GM04504 (cell line): ENCODE measurements at regions not wholly inside any gene's neighbourhood (a gene's known extent, or its start where the extent isn't known, plus 50 kb on each side); places are given as distances from the start of the nearest gene placed in this dataset.
"Not testable (repeated sequence)": the region's sequence is repeated elsewhere in the genome, so short reads cannot be mapped to it uniquely, and the experiment has no call there.

ENCODE experiments used
- DNase-seq: peaks from one replicate; pipeline ENCODE4 v3.0.0-alpha.2; 2012; ENCODE audit warnings: low read depth

DNA sequence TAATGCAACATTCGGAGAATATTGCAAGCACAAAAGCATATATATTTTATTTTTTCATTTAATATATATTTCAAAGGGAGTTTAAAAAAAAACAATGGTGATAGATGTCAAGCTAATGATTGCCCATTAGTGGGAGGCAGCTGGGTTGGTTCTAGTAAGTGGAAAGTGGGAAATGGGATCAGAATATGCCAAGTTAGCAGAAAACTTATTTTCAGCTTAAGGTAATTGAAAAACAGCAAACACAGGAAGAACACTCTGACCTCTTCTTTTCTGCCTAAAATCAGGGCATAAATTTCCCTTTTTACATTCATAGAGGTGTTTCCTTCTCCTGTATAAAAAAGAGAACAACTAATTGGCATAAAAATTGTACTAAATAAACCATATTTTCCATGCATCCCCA lies 535.3 kb upstream of the SYT4 start:
- DNase-seq = no peak

DNA sequence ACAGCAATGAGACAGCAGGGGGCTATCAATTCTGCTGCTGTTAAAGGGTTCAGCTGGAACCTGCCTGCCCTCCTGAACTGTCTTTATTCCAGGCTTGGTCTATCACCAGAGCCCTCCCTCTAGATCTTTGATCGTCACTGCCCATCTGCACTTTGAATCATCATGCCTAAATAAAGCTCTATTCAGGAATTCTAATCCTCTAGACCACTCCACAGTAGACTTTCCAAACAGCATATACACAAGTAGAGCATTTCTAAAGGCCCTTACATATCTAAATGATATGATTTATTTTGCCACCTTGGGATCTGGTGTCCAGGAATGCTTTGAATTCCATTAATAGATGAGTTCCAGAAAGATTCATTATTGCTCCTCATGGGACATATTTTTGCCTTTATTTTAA lies 542.1 kb upstream of the SYT4 start:
- DNase-seq = no peak

- no peak for DNase-seq
Observed at GRCh38 chr18:43819873-43820272, 542.6 kb upstream of the SYT4 start.

- no peak for DNase-seq
Observed at GRCh38 chr18:43825768-43826167, 548.5 kb upstream of the SYT4 start.

GRCh38 chr18:43826215-43826614 lies 548.9 kb upstream of the SYT4 start:
- DNase-seq = no peak

DNA sequence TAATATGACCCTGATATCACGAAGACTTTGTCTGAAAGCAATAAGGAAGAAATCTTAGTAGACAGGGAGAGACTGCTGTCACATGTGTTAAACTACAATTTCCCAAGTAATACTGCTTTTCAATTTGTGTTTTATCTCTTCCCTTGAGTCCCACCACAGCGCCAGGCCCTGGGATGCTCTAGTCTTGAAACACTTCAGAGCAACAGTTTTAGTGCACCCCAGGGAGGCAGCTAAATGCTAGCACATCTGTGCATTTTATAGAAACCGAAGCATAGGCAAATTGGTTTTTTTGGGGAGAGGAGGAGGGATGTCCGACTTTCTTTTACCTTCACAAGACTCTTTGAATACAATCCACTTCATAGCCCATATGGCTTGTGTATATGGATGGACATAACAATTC lies 550.0 kb upstream of the SYT4 start:
- DNase-seq = no peak

GRCh38 chr18:43830303-43830702 lies 553.0 kb upstream of the SYT4 start:
- no peak for DNase-seq

- DNase-seq = no peak
Observed at GRCh38 chr18:43830947-43831346, 553.7 kb upstream of the SYT4 start.

- no peak for DNase-seq
Observed at GRCh38 chr18:43846299-43846698, 569.0 kb upstream of the SYT4 start.

DNA sequence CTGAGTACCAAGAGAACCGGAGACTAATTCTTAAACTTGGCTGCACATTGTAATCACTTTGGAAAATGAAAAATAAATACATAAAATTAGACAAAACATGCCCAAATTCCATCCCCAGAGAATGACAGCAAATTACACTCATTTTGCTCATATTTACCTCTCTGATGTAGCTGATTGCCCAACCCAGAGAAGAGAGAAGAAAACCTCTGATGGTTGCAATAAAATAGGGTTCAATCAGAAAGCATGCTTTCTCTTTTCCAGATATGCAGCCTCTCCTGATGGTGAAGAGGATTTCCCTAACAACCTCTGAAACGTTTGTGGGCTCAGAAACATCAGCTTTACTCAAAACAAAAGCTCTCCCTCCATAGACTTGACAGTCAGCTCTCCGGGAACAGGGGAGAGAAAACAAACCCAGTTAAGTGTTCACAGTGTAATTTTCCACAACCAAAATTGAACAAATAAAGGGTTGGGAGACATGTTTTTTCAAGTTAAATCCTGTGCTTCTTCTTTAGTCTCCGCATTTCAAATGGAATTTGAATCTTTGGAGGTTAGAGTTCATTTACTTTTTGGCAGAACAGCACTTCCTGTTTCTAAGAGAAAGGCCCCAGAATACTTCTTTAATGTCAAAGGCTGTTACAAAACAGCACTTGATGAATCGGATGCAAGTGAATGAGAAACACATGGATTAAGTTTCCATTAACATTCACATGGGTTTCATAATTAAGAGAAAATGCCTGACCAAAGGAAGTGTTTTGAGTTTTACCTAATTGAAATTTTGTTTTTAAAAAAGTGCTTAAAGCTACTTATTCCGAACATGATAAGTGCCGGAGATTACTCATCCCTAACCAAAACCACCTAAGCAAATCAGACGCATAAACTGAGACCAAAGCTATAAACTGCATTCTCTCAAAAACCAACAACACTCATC lies 570.1 kb upstream of the SYT4 start:
- DNase-seq = peak; percentile 23

DNA sequence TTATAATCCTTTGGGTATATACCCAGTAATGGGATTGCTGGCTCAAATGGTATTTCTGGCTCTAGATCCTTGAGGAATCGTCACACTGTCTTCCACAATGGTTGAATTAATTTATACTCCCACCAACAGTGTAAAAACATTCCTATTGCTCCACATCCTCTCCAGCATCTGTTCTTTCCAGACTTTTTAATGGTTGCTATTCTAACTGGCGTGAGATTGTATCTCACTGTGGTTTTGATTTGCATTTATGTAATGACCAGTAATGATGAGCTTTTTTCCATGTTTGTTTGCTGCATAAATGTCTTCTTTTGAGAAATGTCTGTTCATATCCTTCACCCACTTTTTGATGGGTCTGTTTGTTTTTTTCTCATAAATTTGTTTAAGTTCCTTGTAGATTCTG lies 572.5 kb upstream of the SYT4 start:
- DNase-seq = not testable (repeated sequence)

DNA sequence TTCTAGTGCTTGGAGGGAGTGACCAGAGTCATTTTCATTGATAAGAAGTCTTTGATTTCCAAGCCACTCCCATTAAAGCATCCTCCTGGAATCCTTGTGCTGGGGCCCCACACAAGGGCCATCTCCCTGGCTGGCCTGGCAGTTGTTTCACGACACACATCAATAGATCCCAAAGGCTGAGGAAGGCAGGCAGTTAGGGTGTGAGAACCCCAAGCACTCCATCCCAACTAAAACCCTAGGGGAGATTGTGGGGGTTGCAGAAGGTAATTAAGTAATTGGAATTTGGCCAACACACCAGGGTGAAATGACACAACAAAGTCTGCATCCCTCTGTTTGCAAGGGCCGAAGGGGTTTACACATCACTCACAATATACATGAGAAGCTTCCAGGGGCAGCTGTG lies 578.1 kb upstream of the SYT4 start:
- DNase-seq = no peak

DNA sequence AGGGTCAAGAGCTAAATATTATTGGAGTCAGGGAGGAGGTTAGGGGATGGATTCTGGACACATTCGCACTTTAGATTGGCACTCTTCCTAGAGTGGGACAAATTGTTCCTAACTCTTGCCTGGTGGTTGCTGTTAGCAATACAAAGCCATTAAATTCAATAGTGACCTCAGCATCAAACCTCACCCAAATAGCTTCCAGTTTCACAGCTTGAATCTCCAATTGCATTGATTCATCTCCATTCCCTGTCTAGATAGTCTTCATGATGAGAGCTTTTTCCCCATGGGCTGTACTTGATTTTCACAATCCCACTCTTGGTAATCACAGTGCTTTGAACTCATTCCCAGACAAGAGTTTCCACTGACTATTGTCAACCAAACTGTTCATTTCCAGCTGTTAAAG lies 585.9 kb upstream of the SYT4 start:
- no peak for DNase-seq

DNA sequence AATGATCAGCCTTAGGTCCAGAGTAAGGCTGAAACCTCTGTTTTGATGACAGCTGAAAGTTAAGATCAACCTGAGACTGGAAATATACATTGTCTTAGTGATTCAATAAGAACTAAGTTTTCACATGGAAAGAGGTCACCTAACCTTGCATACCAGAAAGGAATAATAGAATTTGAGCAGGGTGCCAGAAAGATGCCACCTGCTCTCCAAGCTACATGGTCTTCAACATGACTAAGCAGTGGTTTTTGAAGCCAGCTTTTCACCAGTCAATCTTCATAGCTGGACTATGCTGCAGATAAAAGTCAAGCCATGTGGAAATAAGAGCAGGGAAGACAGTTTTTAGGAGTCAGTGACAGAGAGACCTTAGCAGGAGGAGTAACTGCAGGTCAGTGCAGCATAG lies 589.4 kb upstream of the SYT4 start:
- no peak for DNase-seq

GRCh38 chr18:43868497-43868995 lies 591.3 kb upstream of the SYT4 start:
- no peak for DNase-seq

GRCh38 chr18:43869451-43870008 lies 592.2 kb upstream of the SYT4 start:
- DNase-seq = no peak

- no peak for DNase-seq
Observed at GRCh38 chr18:43870626-43871025, 593.3 kb upstream of the SYT4 start.

DNA sequence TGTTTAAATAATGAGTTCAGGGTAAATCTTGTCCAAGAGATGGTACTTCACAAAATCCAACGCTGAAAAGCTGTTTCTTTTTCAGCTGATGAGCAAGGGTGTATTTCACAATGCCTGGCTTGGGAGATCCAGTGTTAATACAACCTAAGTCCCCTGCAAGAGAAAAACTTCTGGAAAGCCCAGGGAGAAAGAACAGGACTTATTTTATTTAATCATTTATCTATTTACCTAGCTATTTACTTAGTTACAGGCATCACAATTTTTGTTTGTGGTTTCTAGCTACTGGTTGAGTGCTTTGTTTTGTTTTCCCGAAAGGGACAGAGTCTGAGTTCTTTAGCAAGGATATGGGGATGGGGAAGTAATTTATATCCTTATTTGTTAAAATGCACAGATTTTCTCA lies 598.2 kb upstream of the SYT4 start:
- no peak for DNase-seq

DNA sequence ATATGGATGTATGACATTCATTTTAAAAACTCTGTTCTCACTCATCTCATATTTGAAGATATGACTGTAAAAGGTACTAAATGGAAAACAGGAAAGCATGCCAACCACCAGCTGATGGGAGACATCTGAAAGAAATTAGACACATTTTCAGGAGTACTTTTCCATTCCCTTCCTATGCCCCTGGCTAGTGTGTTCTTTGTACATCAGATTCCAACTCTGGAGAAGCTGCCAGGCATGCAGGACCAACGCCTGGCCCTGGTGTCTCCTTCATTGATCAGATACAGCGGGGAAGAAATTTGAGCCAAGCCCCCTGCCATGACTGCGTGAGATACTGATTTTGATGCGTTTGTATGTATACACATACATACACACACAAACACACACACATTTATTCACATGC lies 599.0 kb upstream of the SYT4 start:
- no peak for DNase-seq

DNA sequence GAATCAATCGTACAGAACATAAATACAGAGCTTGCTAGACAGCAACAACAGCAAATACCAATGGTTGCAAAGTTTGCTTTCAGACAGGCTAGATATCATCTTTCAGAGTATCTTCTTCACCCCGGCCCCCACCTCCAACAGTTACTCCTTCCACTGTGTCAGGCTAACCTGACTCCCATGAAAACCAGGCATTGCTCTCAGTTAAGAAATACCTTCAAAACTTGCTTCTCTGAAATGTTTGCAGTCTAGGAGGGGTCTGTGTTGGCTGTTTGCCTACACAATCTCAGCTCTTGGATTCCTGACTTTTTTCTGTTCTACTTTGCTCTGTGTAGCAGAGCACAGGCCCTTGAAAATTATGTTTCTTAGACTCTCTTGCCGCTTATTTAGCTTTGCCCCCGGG lies 599.5 kb upstream of the SYT4 start:
- DNase-seq = no peak

- no peak for DNase-seq
Observed at GRCh38 chr18:43877616-43878321, 600.5 kb upstream of the SYT4 start.

DNA sequence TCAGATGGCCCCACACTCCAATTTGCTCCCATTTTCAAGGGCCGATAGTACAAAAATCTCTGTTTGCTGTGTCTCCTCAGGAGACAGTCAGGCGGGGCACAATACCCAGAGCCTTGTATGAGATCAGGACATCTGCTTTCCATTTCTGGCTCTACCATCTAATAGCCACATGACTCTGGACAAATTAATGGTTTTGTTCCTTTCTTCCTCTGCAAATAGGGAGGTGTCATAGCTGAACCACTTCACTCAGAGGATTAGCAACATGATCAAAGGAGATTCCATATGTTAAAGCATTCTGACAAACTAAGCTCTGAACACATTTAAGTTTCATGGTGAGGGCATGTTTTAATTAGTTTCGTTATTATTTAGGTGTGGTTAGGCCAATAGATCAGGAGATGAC lies 602.1 kb upstream of the SYT4 start:
- no peak for DNase-seq
